Endodermal cell (in vitro differentiated cells): ENCODE measurements at regions not wholly inside any gene's neighbourhood (a gene's known extent, or its start where the extent isn't known, plus 50 kb on each side); places are given as distances from the start of the nearest gene placed in this dataset.

Experiments
- DNase-seq: peaks from one replicate; pipeline ENCODE4 v3.0.0-alpha.2; 2017
- H3K27ac ChIP-seq: 2 replicates; pipeline ENCODE4 v1.5.1; 2013; ENCODE audit warnings: mild to moderate bottlenecking, low read depth, low read length, moderate library complexity
- H3K27me3 ChIP-seq: 2 replicates; pipeline ENCODE4 v1.6.1; 2013; ENCODE audit warnings: mild to moderate bottlenecking, low read length, moderate library complexity; ENCODE audit not compliant: insufficient read depth, control insufficient read depth, poor library complexity, severe bottlenecking
- H3K36me3 ChIP-seq: 2 replicates; pipeline ENCODE4 v1.7.0; 2013; ENCODE audit warnings: mild to moderate bottlenecking, low read length, moderate library complexity; ENCODE audit not compliant: control insufficient read depth, insufficient read depth
- H3K4me1 ChIP-seq: one replicate; pipeline ENCODE4 v1.7.0; 2013; ENCODE audit warnings: low read length; ENCODE audit not compliant: control insufficient read depth, insufficient read depth
- H3K4me3 ChIP-seq: 2 replicates; pipeline ENCODE4 v1.5.1; 2013; ENCODE audit warnings: mild to moderate bottlenecking, low read length, moderate library complexity
- H3K9ac ChIP-seq: 2 replicates; pipeline ENCODE4 v1.6.1; 2013; ENCODE audit warnings: mild to moderate bottlenecking, low read length, moderate library complexity; ENCODE audit not compliant: poor library complexity, severe bottlenecking; ENCODE audit errors: extremely low read depth
- H3K9me3 ChIP-seq: 2 replicates; pipeline ENCODE4 v1.6.1; 2013; ENCODE audit warnings: mild to moderate bottlenecking, low read length, moderate library complexity; ENCODE audit not compliant: control insufficient read depth
- H3K27ac Mint-ChIP-seq: 2 replicates; pipeline ENCODE4 v1.8.0; 2020; ENCODE audit warnings: mixed read lengths
- H3K27me3 Mint-ChIP-seq: 2 replicates; pipeline ENCODE4 v1.8.0; 2021; ENCODE audit warnings: mild to moderate bottlenecking, mixed read lengths; ENCODE audit not compliant: insufficient read depth
- H3K36me3 Mint-ChIP-seq: 2 replicates; pipeline ENCODE4 v1.8.0; 2020; ENCODE audit warnings: low read depth, mixed read lengths
- H3K4me1 Mint-ChIP-seq: 2 replicates; pipeline ENCODE4 v1.8.0; 2020; ENCODE audit warnings: mixed read lengths
- H3K4me3 Mint-ChIP-seq: 2 replicates; pipeline ENCODE4 v1.8.0; 2020; ENCODE audit warnings: mild to moderate bottlenecking, moderate library complexity, mixed read lengths
- H3K9me3 Mint-ChIP-seq: 2 replicates; pipeline ENCODE4 v1.8.0; 2020; ENCODE audit warnings: mild to moderate bottlenecking, mixed read lengths
- WGBS, 2 experiments: methylation state at CpG; one replicate each; pipeline versions ENCODE4 v1.1.5 to v1.1.7; 2013; ENCODE audit warnings: missing lambda C conversion rate in 2 of 2, mixed read lengths in 1 of 2; ENCODE audit not compliant: insufficient coverage in 1 of 2, insufficient read length in 1 of 2; 5-methylcytosine and 5-hydroxymethylcytosine counted together
- TF ChIP-seq, protein P1 (sequence below): fragments of 200-600 bp; sonication (generic); conservative IDR thresholded peaks from 2 replicates; pipeline ENCODE4 v1.5.0; 2021; ENCODE audit warnings: antibody characterized with exemption, mild to moderate bottlenecking

DNA sequence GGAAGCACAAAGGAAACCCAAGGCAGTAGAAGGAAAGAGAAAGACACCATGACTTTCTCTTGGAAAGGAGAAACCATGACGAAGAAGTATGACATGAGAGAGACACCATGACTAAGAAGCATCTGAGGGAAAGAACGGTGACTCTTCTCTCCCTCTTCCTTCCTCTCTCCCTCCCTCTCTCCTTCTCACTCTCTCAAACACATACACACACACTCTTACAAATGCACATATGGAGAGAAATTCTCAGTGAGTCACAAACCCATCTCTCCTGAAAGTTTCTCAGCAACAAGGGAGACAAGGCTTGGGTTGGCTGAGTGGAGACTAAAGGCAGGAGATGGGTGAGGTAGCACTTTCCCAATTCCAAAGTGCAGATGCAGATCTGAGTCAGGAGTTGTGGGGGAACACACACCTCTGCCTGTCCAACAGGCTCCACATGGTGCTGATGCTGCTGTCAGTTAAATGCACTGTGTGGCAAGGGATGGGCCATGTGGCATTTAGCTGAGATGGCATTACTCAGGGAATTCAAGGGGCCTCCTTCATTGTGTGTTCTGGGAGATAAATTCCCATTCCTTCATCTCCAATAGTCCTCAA lies 336.7 kb upstream of the C16orf82 start:
- Mint-ChIP-seq H3K36me3 (no peaks in the 10 kb centered on the region), H3K27ac (no peak overlapping the region), H3K4me3 (no peak overlapping the region), H3K27me3 (peaks cover 3% of the 10 kb centered on the region), H3K4me1 (no peaks in the 10 kb centered on the region), H3K9me3 (no peaks in the 10 kb centered on the region)
- H3K27ac ChIP-seq: no peak overlapping the region
- TF ChIP-seq, protein P1, sequence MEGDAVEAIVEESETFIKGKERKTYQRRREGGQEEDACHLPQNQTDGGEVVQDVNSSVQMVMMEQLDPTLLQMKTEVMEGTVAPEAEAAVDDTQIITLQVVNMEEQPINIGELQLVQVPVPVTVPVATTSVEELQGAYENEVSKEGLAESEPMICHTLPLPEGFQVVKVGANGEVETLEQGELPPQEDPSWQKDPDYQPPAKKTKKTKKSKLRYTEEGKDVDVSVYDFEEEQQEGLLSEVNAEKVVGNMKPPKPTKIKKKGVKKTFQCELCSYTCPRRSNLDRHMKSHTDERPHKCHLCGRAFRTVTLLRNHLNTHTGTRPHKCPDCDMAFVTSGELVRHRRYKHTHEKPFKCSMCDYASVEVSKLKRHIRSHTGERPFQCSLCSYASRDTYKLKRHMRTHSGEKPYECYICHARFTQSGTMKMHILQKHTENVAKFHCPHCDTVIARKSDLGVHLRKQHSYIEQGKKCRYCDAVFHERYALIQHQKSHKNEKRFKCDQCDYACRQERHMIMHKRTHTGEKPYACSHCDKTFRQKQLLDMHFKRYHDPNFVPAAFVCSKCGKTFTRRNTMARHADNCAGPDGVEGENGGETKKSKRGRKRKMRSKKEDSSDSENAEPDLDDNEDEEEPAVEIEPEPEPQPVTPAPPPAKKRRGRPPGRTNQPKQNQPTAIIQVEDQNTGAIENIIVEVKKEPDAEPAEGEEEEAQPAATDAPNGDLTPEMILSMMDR: no peak
- WGBS, 2 experiments: 58 to 83% methylated on average over 1 to 2 of the region's 2 CpGs
- no peaks in the 10 kb centered on the region for H3K36me3 ChIP-seq
- H3K4me3 ChIP-seq: no peak overlapping the region
- no peak for DNase-seq
- H3K9ac ChIP-seq: no peak overlapping the region
- H3K27me3 ChIP-seq: no peaks in the 10 kb centered on the region
- H3K4me1 ChIP-seq: no peaks in the 10 kb centered on the region
- H3K9me3 ChIP-seq: no peaks in the 10 kb centered on the region

DNA sequence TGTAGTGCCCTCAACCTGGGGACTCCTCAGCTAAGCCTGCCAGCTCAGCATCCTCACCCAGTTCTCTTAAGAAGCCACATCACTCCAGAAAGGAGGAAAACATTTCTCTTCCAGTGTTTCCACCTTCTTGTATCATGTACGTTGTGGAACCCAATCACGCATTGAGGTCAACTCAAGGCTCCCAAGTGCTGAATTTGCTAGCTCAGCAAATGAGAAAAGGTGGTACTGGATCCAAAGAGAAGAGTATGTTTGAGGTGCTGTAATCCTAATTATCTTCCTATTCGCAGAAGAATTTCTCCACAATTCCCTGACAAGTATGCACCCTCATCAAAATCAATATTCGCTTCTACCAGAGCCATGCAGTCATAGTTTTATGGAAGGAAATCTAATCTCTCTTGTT lies 335.0 kb upstream of the C16orf82 start:
- no peak for DNase-seq
- Mint-ChIP-seq H3K9me3 (no peaks in the 10 kb centered on the region), H3K27me3 (no peaks in the 10 kb centered on the region), H3K4me1 (no peaks in the 10 kb centered on the region), H3K27ac (no peak overlapping the region), H3K36me3 (no peaks in the 10 kb centered on the region), H3K4me3 (no peak overlapping the region)
- Histone ChIP-seq H3K4me1 (no peaks in the 10 kb centered on the region), H3K27ac (no peak overlapping the region), H3K9ac (no peak overlapping the region), H3K9me3 (no peaks in the 10 kb centered on the region), H3K36me3 (no peaks in the 10 kb centered on the region), H3K4me3 (no peak overlapping the region), H3K27me3 (no peaks in the 10 kb centered on the region)
- WGBS, 2 experiments: 82 to 100% methylated on average over 1 to 4 of the region's 4 CpGs
- TF ChIP-seq, protein P1: no peak

DNA sequence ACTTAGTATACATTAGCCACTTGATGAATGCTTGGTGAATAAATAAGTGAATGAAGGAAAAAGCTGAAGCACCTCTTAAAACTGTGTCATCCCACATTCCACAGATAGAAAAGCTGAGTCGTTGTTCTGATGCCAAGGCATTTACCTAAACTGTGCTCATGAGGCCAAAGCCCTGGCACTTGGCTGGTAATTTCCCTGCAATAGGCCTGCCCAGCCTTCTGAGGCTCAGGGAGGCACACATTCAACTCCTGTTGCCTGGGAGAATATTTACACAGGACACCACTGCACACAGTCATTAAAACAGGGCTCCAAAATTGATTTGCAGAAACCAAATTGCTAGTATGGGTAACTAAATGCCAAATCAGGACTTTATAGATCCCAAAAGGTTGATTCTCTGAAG lies 333.0 kb upstream of the C16orf82 start:
- H3K36me3 ChIP-seq: no peaks in the 10 kb centered on the region
- Mint-ChIP-seq H3K27ac (no peak overlapping the region), H3K4me1 (no peaks in the 10 kb centered on the region), H3K27me3 (peaks cover 1% of the 10 kb centered on the region), H3K36me3 (no peaks in the 10 kb centered on the region), H3K9me3 (no peaks in the 10 kb centered on the region), H3K4me3 (no peak overlapping the region)
- 83 to 86% methylated on average over 1 of the region's 1 CpG for WGBS, 2 experiments
- H3K27ac ChIP-seq: no peak overlapping the region
- no peak for DNase-seq
- no peaks in the 10 kb centered on the region for H3K27me3 ChIP-seq
- H3K9me3 ChIP-seq: no peaks in the 10 kb centered on the region
- TF ChIP-seq, protein P1: no peak
- H3K9ac ChIP-seq: no peak overlapping the region
- H3K4me1 ChIP-seq: no peaks in the 10 kb centered on the region
- H3K4me3 ChIP-seq: no peak overlapping the region
